ENCODE measurements at regions not wholly inside any gene's neighbourhood (a gene's known extent, or its start where the extent isn't known, plus 50 kb on each side); places are given as distances from the start of the nearest gene placed in this dataset.

DNA sequence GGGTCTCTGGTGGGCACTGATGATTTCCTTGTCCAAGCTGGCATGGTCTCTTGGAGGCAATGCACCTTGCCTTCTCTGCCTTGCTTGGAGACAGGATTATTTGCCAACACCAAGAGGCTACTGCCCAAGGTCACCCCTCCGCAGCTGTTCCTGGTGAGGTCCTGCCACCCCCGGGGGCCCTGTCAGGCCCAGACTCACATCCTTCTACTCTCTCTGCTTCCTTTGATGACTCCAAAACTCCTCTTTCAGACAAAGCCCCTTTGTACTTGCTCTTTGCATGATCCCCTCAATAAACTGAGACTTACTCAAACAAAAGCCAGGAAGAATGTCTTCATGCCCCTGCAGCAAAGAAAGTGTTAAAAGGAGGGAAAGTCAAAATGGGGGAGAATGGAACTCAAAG, 137.7 kb downstream of the MEX3B start:
- TF ChIP-seq, protein P1, sequence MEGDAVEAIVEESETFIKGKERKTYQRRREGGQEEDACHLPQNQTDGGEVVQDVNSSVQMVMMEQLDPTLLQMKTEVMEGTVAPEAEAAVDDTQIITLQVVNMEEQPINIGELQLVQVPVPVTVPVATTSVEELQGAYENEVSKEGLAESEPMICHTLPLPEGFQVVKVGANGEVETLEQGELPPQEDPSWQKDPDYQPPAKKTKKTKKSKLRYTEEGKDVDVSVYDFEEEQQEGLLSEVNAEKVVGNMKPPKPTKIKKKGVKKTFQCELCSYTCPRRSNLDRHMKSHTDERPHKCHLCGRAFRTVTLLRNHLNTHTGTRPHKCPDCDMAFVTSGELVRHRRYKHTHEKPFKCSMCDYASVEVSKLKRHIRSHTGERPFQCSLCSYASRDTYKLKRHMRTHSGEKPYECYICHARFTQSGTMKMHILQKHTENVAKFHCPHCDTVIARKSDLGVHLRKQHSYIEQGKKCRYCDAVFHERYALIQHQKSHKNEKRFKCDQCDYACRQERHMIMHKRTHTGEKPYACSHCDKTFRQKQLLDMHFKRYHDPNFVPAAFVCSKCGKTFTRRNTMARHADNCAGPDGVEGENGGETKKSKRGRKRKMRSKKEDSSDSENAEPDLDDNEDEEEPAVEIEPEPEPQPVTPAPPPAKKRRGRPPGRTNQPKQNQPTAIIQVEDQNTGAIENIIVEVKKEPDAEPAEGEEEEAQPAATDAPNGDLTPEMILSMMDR (IDR thresholded peaks at IDR 0.05; ENCODE audit: poor library complexity) = no peak
- TF ChIP-seq EZH2 (IDR thresholded peaks at IDR 0.05; ENCODE audit: borderline replicate concordance) = no peak

All from hepatocyte (in vitro differentiated cells).